Stimulated activated naive CD8-positive, alpha-beta T cell treated with anti-CD3 and anti-CD28 coated beads, Interleukin-15, amount 100 ng/mL, for 72 hours (primary cell): ENCODE measurements at regions not wholly inside any gene's neighbourhood (a gene's known extent, or its start where the extent isn't known, plus 50 kb on each side); places are given as distances from the start of the nearest gene placed in this dataset.

Source experiments
- ATAC-seq: fragments of 150-1000 bp; cut with Tn5 transposase; 2 replicates; pipeline ENCODE4 v1.10.0; 2021; ENCODE audit warnings: mild to moderate bottlenecking, moderate library complexity
- DNase-seq, 2 donors: peaks; one replicate each; pipeline ENCODE4 v3.0.0; 2021 to 2022
- H3K27ac Mint-ChIP-seq, 2 donors: one replicate each; pipeline ENCODE4 v1.8.0; 2022; ENCODE audit warnings: mild to moderate bottlenecking in 2 of 2, mixed read lengths in 2 of 2, moderate library complexity in 2 of 2
- H3K27me3 Mint-ChIP-seq: one replicate; pipeline ENCODE4 v1.8.0; 2022; ENCODE audit warnings: mixed read lengths
- H3K4me1 Mint-ChIP-seq: one replicate; pipeline ENCODE4 v1.8.0; 2022; ENCODE audit warnings: mild to moderate bottlenecking, mixed read lengths
- H3K4me3 Mint-ChIP-seq, 2 donors: one replicate each; pipeline ENCODE4 v1.8.0; 2022; ENCODE audit warnings: mild to moderate bottlenecking in 2 of 2, mixed read lengths in 2 of 2, moderate library complexity in 1 of 2
- H3K9me3 Mint-ChIP-seq, 2 donors: one replicate each; pipeline ENCODE4 v1.8.0; 2022; ENCODE audit warnings: mixed read lengths in 2 of 2

- H3K9me3 Mint-ChIP-seq = no peaks in the 10 kb centered on the region
- ATAC-seq (no peak), DNase-seq (no peak)
- H3K27ac Mint-ChIP-seq = peak overlapping the region in 1 of 2 donors; percentile 20
- H3K4me3 Mint-ChIP-seq = no peak overlapping the region
- H3K27me3 Mint-ChIP-seq = no peaks in the 10 kb centered on the region
- no peaks in the 10 kb centered on the region for H3K4me1 Mint-ChIP-seq
Measured at GRCh38 chr10:78955206-78955605, 113.6 kb upstream of the ZMIZ1 start.

DNA sequence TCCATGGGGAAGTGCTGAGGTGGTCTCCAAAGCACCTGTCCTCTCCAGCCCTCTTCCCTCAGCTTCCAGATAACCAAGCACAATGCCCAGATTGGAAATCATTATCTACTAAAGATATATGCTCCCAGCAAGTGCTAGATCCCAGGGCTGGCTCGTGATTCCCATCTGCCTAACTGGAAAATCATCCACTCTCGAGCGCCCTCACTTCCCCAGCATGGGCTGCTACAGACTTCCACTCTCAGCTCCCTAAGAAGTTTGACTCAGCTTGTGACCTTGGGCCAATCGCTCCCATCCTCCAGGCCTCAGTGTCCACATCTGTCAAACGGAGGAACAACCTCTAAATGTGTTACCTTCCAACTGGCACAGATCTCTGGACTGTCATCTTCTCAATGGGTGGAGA, 112.4 kb upstream of the ZMIZ1 start:
- H3K27me3 Mint-ChIP-seq = no peaks in the 10 kb centered on the region
- DNase-seq (no peak), ATAC-seq (no peak)
- no peak overlapping the region for H3K4me3 Mint-ChIP-seq
- H3K9me3 Mint-ChIP-seq = no peaks in the 10 kb centered on the region
- H3K27ac Mint-ChIP-seq = no peak overlapping the region
- no peaks in the 10 kb centered on the region for H3K4me1 Mint-ChIP-seq

GRCh38 chr10:78957471-78958039, 111.2 kb upstream of the ZMIZ1 start:
- Mint-ChIP-seq H3K4me3 (no peak overlapping the region), H3K27ac (peak overlapping the region in 1 of 2 donors; percentile 55), H3K27me3 (no peaks in the 10 kb centered on the region), H3K9me3 (no peaks in the 10 kb centered on the region), H3K4me1 (no peaks in the 10 kb centered on the region)
- ATAC-seq = no peak
- DNase-seq = no peak

DNA sequence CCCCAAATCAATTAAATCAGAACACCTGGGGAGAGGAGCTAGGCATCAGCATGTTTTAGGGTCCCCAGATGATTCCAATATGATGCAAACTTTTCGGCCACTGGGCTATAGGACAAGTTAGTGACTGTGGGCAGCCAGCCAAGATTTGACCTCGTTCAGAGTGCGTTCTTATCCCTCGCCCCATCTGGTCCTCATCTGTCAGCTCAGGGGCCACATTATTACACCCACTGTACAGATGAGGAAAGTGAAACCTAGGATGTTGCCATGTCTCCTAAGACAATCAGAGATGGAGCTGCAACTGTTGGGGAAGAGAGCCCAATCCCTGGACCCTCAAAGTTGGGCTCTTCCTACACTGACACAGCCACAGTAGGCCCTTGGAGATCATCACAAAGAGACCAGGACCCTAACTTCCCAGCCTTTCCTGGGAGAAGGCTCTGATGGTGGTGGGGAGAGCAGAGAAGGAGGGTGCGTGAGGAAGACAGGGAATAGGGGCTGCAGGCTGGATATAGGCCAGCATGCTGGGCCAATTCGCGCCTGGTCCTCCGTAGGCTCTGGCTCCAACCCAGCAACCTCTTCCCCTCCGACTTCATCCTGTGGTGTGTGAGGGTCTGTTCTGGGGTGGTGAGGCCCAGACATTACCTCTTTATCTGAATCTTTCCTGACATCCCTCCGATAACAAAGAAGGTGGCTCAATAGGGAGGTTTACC, 109.4 kb upstream of the ZMIZ1 start:
- Mint-ChIP-seq H3K9me3 (no peaks in the 10 kb centered on the region), H3K27ac (peak overlapping the region in 1 of 2 donors; percentile 50), H3K27me3 (no peaks in the 10 kb centered on the region), H3K4me3 (no peak overlapping the region), H3K4me1 (no peaks in the 10 kb centered on the region)
- no peak for DNase-seq
- ATAC-seq = no peak

DNA sequence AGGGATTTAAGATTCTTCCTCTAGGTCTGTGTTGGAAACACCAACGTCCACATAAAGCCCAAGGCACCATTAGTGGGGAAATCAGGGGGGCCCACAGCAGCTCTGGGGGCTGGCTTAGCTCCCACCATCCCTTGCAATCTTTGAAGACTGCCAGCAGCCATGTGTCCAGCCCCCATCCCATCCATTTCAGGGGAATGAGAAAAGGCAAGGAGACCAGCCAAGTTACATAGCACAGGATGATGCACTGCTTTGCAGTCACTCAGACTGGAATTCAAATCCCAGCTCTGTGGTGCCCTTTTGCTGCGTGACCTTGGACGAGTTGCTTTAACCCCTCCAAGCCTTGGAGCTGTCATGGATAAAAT, 108.9 kb upstream of the ZMIZ1 start:
- no peaks in the 10 kb centered on the region for H3K4me1 Mint-ChIP-seq
- DNase-seq = no peak
- H3K9me3 Mint-ChIP-seq = no peaks in the 10 kb centered on the region
- no peak overlapping the region for H3K4me3 Mint-ChIP-seq
- ATAC-seq = no peak
- peak overlapping the region in 1 of 2 donors; percentile 50 for H3K27ac Mint-ChIP-seq
- H3K27me3 Mint-ChIP-seq = no peaks in the 10 kb centered on the region

DNA sequence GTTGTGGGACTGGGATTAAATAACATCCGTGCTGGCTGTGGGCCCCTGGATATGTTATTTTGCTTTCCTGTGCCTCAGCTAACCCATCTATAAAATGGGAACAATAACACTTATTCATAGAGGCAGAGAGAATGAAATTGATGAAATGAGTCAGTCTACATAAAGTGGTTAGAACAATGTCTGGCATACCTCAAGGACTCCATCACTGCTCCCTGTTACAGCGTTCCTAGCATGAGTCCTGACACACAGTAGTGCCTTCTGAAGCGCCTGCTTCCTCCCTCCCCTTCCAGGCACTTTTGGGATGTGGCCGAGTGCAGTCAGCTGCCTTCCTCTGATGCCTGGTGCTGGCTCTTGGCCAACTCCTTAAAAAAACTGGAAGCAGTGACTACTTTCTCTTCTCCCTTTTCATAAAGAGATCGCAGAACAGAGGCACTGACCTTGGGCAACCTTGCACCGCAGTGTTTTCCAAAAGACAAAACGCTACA, 108.4 kb upstream of the ZMIZ1 start:
- Mint-ChIP-seq H3K27ac (no peak overlapping the region), H3K4me3 (no peak overlapping the region), H3K4me1 (no peaks in the 10 kb centered on the region), H3K27me3 (no peaks in the 10 kb centered on the region), H3K9me3 (no peaks in the 10 kb centered on the region)
- ATAC-seq (no peak), DNase-seq (no peak)

- ATAC-seq (no peak), DNase-seq (no peak)
- no peaks in the 10 kb centered on the region for H3K27me3 Mint-ChIP-seq
- H3K27ac Mint-ChIP-seq = no peak overlapping the region
- no peaks in the 10 kb centered on the region for H3K4me1 Mint-ChIP-seq
- no peak overlapping the region for H3K4me3 Mint-ChIP-seq
- H3K9me3 Mint-ChIP-seq = no peaks in the 10 kb centered on the region
Measured at GRCh38 chr10:78961760-78962159, 107.0 kb upstream of the ZMIZ1 start.

DNA sequence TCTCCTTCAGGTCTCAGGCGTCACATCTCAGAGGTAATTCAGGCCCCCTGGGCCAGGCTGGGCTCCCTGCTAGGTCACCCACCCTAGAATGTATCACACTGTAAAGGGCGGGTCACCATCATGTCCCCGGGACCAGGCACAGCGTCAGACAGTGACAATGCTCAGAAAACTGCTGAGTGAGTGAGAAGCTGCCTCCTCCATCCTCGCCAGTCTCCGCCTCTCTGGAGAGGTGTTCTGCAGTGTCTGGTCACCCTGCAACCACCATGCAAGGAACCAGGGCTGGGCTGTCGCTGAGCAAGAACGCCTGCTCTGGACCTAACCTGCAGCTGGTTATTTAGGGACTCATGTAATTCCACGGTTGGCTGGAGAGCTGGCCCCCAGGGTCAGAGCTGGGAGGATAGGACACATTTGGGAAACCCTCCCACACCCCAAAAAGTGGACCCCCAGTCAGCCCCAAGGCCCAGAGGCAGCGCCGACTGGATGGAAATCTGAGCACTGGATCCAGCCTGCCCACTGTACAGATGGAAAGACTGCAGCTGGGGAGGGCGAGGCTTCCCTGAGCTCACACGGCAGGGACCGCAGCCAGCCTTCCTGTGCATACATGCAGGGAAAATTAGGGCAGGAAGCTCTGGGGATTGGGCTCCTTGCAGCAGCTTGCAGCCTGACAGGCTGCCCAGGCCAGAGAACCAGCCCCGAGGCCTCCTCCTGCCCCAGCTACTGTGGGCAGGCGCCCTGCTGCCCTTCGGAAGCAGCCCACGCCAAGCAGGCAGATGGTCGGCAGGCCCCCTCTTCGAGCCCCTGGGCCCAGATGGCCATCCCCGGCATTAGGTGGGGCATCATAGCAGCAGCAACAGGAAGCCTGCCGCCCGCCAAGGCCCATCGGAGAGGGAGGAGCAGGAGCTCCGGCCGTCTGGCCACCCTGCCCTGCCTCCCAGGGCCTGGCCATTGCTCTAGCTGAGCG, 105.4 kb upstream of the ZMIZ1 start:
- Mint-ChIP-seq H3K4me3 (no peak overlapping the region), H3K4me1 (no peaks in the 10 kb centered on the region), H3K9me3 (no peaks in the 10 kb centered on the region), H3K27ac (no peak overlapping the region), H3K27me3 (no peaks in the 10 kb centered on the region)
- ATAC-seq = no peak
- no peak for DNase-seq

DNA sequence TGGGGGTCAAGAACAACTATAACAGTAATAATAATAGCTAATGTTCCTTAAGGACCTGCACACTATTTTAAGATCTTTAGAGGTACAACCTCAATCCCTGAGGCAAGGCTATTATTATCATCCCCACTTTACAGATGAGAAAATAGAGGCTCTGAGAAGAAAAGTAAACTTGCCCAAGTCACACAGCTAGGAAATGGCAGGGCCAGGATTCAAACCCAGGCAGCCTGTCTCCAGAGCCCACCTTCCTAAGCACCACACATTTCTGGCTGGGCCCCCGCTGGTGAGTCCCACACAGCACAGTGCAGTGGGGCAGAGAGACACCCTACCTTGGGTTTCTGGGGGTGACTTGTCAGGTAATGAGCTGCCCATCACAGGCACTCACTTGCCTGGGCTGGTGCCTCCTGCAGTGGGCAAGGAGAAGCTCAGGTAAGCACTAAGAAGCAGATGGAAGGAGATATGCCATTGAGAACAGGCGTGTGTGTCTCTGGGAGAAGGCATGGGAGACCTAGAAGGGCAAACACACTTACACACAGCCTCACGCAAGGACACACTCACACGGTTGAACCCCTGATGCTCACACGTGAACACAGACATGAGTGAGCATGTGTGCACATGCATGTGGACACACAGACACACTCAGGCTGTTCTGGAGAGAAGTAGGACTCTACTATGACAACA, 104.4 kb upstream of the ZMIZ1 start:
- DNase-seq = no peak

GRCh38 chr10:78964952-78965633, 103.7 kb upstream of the ZMIZ1 start:
- Mint-ChIP-seq H3K9me3 (no peaks in the 10 kb centered on the region), H3K4me1 (no peaks in the 10 kb centered on the region), H3K27ac (no peak overlapping the region), H3K4me3 (no peak overlapping the region), H3K27me3 (no peaks in the 10 kb centered on the region)
- no peak for DNase-seq
- ATAC-seq = no peak

More for the DNA sequence above, 104.4 kb upstream of the ZMIZ1 start:
- H3K4me3 Mint-ChIP-seq = no peak overlapping the region
- no peak for ATAC-seq
- no peaks in the 10 kb centered on the region for H3K4me1 Mint-ChIP-seq
- no peaks in the 10 kb centered on the region for H3K9me3 Mint-ChIP-seq
- H3K27me3 Mint-ChIP-seq = no peaks in the 10 kb centered on the region
- H3K27ac Mint-ChIP-seq = no peak overlapping the region

DNA sequence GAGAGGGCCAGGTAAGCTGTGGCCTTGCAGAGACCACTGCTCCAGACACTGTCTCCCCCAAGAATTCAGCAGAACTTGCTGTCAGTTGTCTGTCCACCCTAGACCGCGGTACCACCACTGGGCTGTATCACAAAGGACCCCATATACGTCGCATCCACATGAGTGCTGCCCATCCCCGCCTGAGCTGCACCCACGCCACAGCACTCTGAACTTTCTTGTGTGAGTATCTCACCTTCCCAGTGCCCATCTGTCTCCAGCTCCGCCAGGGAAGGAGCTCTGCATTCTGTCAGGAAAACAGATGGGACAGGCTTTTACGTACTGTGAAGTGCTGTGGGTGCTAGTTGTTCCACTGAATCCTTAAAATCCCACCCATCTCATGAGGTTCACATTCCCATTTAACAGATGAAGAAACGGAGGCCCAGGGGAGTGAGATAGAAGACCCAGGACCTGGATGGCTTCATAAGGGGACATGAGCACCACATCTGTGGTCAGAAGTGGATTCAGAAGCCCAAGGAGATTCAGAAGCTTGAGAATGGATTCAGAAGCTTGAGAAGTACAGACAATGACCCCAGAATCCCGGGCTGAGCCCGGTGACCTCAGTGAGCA, 102.5 kb upstream of the ZMIZ1 start:
- Mint-ChIP-seq H3K27ac (no peak overlapping the region), H3K27me3 (no peaks in the 10 kb centered on the region), H3K9me3 (no peaks in the 10 kb centered on the region), H3K4me1 (no peaks in the 10 kb centered on the region), H3K4me3 (no peak overlapping the region)
- DNase-seq (no peak), ATAC-seq (no peak)

DNA sequence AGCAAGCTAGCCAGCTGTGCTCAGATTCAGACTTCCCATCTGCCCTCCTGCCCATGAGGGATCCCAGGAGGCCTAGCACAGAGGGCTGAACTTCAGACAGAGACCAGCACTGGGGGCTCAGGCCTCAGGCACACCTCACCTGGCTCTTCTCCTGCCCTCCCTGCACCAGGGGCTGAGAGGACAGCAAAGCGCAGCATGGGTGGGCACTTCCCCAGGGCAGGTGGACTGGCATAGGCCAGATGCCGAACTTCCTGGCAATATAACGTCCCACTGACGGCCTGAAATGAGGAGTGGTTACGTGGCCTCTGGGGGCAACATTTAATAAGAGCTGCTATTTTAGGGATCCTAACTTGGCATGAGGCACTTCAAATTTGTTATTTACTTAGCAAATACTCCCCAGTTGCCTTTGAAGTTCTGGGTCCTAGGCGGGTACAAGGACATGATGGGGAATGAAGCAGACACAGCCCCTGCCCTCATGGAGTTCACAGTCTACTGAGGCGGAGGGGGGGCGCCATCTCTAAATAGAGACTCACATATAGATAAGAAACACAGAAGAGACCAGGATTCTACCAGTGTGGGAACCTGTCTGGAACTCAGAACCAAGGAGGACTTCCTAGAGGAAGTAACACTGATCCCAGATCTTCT, 101.8 kb upstream of the ZMIZ1 start:
- Mint-ChIP-seq H3K4me3 (no peak overlapping the region), H3K27me3 (no peaks in the 10 kb centered on the region), H3K9me3 (no peaks in the 10 kb centered on the region), H3K27ac (peak overlapping the region in 1 of 2 donors; percentile 61), H3K4me1 (no peaks in the 10 kb centered on the region)
- no peak for ATAC-seq
- DNase-seq = no peak

- peaks cover 8% of the 10 kb centered on the region for H3K4me1 Mint-ChIP-seq
- no peaks in the 10 kb centered on the region for H3K9me3 Mint-ChIP-seq
- no peak for ATAC-seq
- H3K4me3 Mint-ChIP-seq = no peak overlapping the region
- H3K27ac Mint-ChIP-seq = no peak overlapping the region
- H3K27me3 Mint-ChIP-seq = no peaks in the 10 kb centered on the region
- DNase-seq = no peak
Measured at GRCh38 chr10:78968300-78968942, 100.3 kb upstream of the ZMIZ1 start.

DNA sequence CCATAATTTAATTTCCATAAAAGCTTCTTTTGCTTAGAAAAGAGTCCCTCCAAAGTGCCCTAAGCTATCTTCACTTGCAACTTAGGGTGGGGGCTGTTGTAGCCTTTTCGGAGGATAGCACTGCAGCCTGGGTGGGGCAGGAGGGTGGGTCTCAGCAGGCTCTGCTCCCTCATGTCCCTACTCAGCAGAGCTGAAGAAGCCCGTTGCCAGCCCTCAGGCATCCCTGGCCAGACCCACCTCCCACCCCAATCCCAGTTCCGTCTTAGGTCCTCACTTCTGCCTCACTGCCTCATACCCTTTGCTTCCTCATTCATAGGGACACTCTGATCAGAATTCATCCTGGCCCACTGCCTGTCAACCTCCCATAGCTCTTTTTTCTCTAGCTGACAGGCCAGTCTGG, 99.8 kb upstream of the ZMIZ1 start:
- no peak for DNase-seq
- H3K27me3 Mint-ChIP-seq = no peaks in the 10 kb centered on the region
- H3K4me1 Mint-ChIP-seq = peaks cover 8% of the 10 kb centered on the region
- H3K9me3 Mint-ChIP-seq = no peaks in the 10 kb centered on the region
- peak overlapping the region in 1 of 2 donors; percentile 66 for H3K27ac Mint-ChIP-seq
- no peak overlapping the region for H3K4me3 Mint-ChIP-seq
- ATAC-seq = no peak
